Adrenal gland (tissue), 9 donors: ENCODE measurements at regions not wholly inside any gene's neighbourhood (a gene's known extent, or its start where the extent isn't known, plus 50 kb on each side); places are given as distances from the start of the nearest gene placed in this dataset.
"Not testable (repeated sequence)": the region's sequence is repeated elsewhere in the genome, so short reads cannot be mapped to it uniquely, and the experiment has no call there.

ENCODE experiments used
- DNase-seq, 7 donors: peaks; one replicate each; pipeline ENCODE4 v3.0.0-alpha.2; 2019 to 2020
- H3K27ac ChIP-seq, 5 donors: fragments of 200-600 bp; sonication (generic) in 4 of 5; 1 replicate in 3 of 5; 2 replicates in 2 of 5; pipeline versions ENCODE4 v1.5.1 to v1.8.0; 2016 to 2020; ENCODE audit warnings: mild to moderate bottlenecking in 1 of 5
- H3K27me3 ChIP-seq: fragments of 200-600 bp; 2 replicates; pipeline ENCODE4 v1.8.0; 2021
- H3K36me3 ChIP-seq, 2 donors: fragments of 200-600 bp; replicated peaks in 1 of 2; 1 replicate in 1 of 2; 2 replicates in 1 of 2; pipeline versions ENCODE4 v1.5.1 to v1.8.0; 2018 to 2022
- H3K4me1 ChIP-seq, 2 donors: fragments of 200-600 bp; replicated peaks in 1 of 2; 1 replicate in 1 of 2; 2 replicates in 1 of 2; pipeline versions ENCODE4 v1.5.1 to v1.8.0; 2018 to 2021
- H3K4me3 ChIP-seq, 4 donors: fragments of 200-600 bp; sonication (generic) in 3 of 4; one replicate each; pipeline ENCODE4 v1.5.1; 2016 to 2018
- H3K9me3 ChIP-seq, 3 donors: fragments of 200-600 bp; sonication (generic) in 1 of 3; replicated peaks in 1 of 3; 1 replicate in 2 of 3; 2 replicates in 1 of 3; pipeline versions ENCODE4 v1.5.1 to v1.8.0; 2016 to 2021
- POLR2A ChIP-seq, 2 donors: fragments of 450-650 bp; IDR thresholded peaks; one replicate each; pipeline ENCODE4 v1.6.1; 2017; ENCODE audit warnings: antibody characterized with exemption in 2 of 2, mild to moderate bottlenecking in 2 of 2, moderate library complexity in 1 of 2
- WGBS, 4 donors: extraction: QIAGEN DNeasy Blood & Tissue Kit in 2 of 4; methylation state at CpG; one replicate each; pipeline versions ENCODE4 v1.1.5 to v1.1.7; 2013 to 2017; 5-methylcytosine and 5-hydroxymethylcytosine counted together
- intact Hi-C, 2 donors: fragments of 100-400 bp; cut with DNase I; formaldehyde crosslinking; loops; one replicate each; pipeline versions ENCODE4 v1.14.1 to v1.15.0; 2022 to 2023
- TF ChIP-seq, protein P1 (sequence below), 6 experiments: fragments of 450-650 bp in 4 of 6; fragments of 200-600 bp in 2 of 6; sonication (generic) in 1 of 6; IDR thresholded peaks; 1 replicate in 5 of 6; 2 replicates in 1 of 6; pipeline versions ENCODE4 v1.5.1 to v1.8.0; 2016 to 2021; ENCODE audit warnings: antibody characterized with exemption in 6 of 6, mild to moderate bottlenecking in 2 of 6, moderate library complexity in 1 of 6
- donor health status: healthy with polysubstance abuse.
- donor health status: Bipolar disorder and iron deficiency.
- donor health status: DM: yes; HTN: yes; CAD: no.
- donor health status: DM: no; HTN: no; CAD: no.
- donor health status: DM: no; HTN: no; CAD: no.

GRCh38 chr2:143841935-143842334 is 678.0 kb downstream of the ZEB2 start:
- Histone ChIP-seq H3K36me3 (no peaks in the 10 kb centered on the region), H3K4me3 (no peak overlapping the region), H3K27me3 (no peaks in the 10 kb centered on the region), H3K4me1 (no peaks in the 10 kb centered on the region), H3K27ac (no peak overlapping the region), H3K9me3 (no peaks in the 10 kb centered on the region)
- intact Hi-C loops = no loop called here
- DNase-seq = no peak
- WGBS, 4 donors = 80 to 88% (median 84%) methylated on average over 4 of the region's 4 CpGs
- TF ChIP-seq, protein P1, sequence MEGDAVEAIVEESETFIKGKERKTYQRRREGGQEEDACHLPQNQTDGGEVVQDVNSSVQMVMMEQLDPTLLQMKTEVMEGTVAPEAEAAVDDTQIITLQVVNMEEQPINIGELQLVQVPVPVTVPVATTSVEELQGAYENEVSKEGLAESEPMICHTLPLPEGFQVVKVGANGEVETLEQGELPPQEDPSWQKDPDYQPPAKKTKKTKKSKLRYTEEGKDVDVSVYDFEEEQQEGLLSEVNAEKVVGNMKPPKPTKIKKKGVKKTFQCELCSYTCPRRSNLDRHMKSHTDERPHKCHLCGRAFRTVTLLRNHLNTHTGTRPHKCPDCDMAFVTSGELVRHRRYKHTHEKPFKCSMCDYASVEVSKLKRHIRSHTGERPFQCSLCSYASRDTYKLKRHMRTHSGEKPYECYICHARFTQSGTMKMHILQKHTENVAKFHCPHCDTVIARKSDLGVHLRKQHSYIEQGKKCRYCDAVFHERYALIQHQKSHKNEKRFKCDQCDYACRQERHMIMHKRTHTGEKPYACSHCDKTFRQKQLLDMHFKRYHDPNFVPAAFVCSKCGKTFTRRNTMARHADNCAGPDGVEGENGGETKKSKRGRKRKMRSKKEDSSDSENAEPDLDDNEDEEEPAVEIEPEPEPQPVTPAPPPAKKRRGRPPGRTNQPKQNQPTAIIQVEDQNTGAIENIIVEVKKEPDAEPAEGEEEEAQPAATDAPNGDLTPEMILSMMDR (IDR thresholded peaks at IDR 0.05) = no peak
- no peak for TF ChIP-seq POLR2A (IDR thresholded peaks at IDR 0.05)

DNA sequence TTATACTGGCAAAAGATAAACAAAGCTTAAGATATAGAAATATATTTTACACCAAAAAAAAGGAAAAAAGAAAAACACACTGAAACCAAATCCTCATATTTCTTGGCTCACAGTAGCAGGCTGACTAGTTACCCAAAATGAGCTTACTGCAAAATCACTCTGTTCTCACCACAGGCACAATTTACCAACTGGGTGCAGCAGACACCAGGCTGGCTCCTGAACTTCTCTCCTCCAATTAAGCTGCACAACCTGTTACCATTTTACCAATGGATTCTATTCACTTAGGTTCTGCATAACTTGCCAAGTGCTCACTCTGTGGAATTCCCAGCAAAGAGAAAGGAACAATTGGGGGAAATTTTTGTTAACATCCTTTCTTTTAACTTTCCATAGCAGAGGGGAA is 679.3 kb downstream of the ZEB2 start:
- intact Hi-C loops = no loop called here
- TF ChIP-seq POLR2A (IDR thresholded peaks at IDR 0.05) = no peak
- TF ChIP-seq, protein P1 (IDR thresholded peaks at IDR 0.05) = no peak
- no peak for DNase-seq

DNA sequence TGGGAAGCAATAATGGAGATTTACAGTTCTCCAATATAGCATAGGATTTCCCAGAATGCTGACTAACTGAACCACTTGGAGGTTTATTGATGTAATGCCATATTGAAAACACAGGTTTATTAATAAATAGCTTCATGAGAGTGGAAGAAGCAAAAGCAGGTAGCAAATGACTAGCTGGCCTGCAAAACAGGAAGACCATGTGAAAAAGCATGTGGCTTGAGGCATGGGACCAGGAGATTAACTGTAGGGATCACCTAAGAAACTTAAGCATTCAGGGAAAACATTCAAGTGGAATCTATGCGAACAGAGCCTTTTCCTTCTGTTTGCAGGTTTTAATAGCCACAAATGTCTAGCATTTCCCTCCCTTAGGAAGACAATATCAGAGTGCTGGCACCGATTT is 679.7 kb downstream of the ZEB2 start:
- Histone ChIP-seq H3K27me3 (no peaks in the 10 kb centered on the region), H3K36me3 (no peaks in the 10 kb centered on the region), H3K4me3 (no peak overlapping the region), H3K4me1 (no peaks in the 10 kb centered on the region), H3K9me3 (no peaks in the 10 kb centered on the region), H3K27ac (no peak overlapping the region)
- TF ChIP-seq, protein P1 (IDR thresholded peaks at IDR 0.05) = no peak
- TF ChIP-seq POLR2A (IDR thresholded peaks at IDR 0.05) = no peak
- intact Hi-C loops = no loop called here
- WGBS, 4 donors = 75 to 86% (median 81%) methylated on average over 2 of the region's 2 CpGs
- DNase-seq = no peak

More for the DNA sequence above, 679.3 kb downstream of the ZEB2 start:
- Histone ChIP-seq H3K27ac (no peak overlapping the region), H3K27me3 (no peaks in the 10 kb centered on the region), H3K9me3 (no peaks in the 10 kb centered on the region), H3K4me1 (no peaks in the 10 kb centered on the region), H3K36me3 (no peaks in the 10 kb centered on the region), H3K4me3 (no peak overlapping the region)

DNA sequence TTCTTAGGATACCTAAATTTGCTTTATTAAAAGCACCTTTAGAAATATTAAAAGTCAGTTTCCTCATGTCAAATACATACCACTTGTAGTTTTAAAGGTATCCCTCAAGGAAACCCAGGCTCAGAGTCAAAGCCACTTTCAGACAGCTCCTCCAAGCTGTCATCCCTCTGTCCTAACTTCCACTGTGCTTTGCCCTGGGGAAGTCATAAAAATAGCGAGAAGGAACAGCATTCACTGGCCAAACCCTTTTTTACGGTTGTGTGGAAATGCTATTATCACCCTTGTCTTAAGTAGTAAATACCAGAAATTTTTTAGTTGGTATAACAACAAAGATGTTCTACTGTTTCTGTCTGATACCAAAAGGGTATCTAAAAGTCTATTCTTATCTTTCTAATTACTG is 680.5 kb downstream of the ZEB2 start:
- H3K4me1 ChIP-seq = no peaks in the 10 kb centered on the region
- no peaks in the 10 kb centered on the region for H3K9me3 ChIP-seq
- H3K4me3 ChIP-seq = no peak overlapping the region
- H3K27me3 ChIP-seq = no peaks in the 10 kb centered on the region
- H3K27ac ChIP-seq = no peak overlapping the region
- intact Hi-C loops = no loop called here
- WGBS, 4 donors = 31 to 65% (median 52%) methylated on average over 2 of the region's 2 CpGs
- DNase-seq = no peak
- no peak for TF ChIP-seq POLR2A (IDR thresholded peaks at IDR 0.05)
- TF ChIP-seq, protein P1 (IDR thresholded peaks at IDR 0.05) = no peak
- H3K36me3 ChIP-seq = no peaks in the 10 kb centered on the region

GRCh38 chr2:143837055-143837454 is 682.9 kb downstream of the ZEB2 start:
- H3K27me3 ChIP-seq, H3K36me3 ChIP-seq, H3K27ac ChIP-seq, DNase-seq, H3K4me1 ChIP-seq, H3K9me3 ChIP-seq, H3K4me3 ChIP-seq, intact Hi-C loops: not testable (repeated sequence)
